ENCODE measurements at regions not wholly inside any gene's neighbourhood (a gene's known extent, or its start where the extent isn't known, plus 50 kb on each side); places are given as distances from the start of the nearest gene placed in this dataset.

DNA sequence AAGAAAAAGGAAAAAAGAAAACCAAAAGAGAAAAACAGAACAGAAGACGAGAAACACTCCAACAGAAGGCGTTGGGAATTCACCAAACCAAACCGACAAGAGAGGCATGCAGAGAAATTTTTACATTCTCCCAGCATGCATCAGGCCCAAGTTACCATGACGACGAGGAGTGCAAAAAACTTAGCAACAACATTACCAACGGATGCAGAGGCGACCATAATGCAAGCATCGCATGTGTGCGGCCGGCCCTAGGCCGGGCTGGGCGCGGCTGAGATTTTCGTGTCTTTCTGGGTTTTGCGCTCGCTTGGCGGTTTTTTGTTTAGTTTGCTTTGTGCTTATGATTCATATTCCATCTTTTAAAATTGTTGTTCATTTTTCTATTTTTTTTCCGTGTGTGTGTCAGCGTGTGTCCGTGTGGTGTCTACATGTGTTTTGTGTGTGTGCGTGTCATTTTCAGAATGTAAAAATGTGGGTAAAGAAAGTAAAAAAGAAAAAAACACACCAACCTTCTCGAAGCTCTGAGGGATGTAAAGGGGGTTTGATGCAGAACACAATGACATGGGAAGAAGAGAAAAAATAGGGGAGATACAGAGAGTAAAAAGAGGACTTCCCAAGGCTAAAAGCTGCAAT lies 84.9 kb downstream of the PTPRS start:
- FAIRE-seq (no peak), DNase-seq (ENCODE audit: low read depth, low spot score) (no peak)
- Histone ChIP-seq H3K9ac (ENCODE audit: control insufficient read depth, extremely low read depth, insufficient read depth, low read length) (no peak overlapping the region), H3K4me2 (ENCODE audit: control insufficient read depth, extremely low read depth, insufficient read depth, low read depth, low read length) (no peak overlapping the region), H4K20me1 (ENCODE audit: control insufficient read depth, extremely low read depth, insufficient read depth, low read length) (no peaks in the 10 kb centered on the region), H3K9me3 (ENCODE audit: control insufficient read depth, low read depth, low read length) (peaks cover 6% of the 10 kb centered on the region), H3K36me3 (ENCODE audit: control insufficient read depth in 2 of 2, extremely low read depth in 1 of 2, insufficient read depth in 2 of 2, low read length in 2 of 2) (peaks cover 0 to 1% of the 10 kb centered on the region in 2 experiments), H3K27me3 (ENCODE audit: control insufficient read depth, extremely low read depth, insufficient read depth, low read length) (no peaks in the 10 kb centered on the region), H2AFZ (ENCODE audit: control insufficient read depth, low read length) (no peak overlapping the region), H3K9me1 (ENCODE audit: control insufficient read depth, extremely low read depth, insufficient read depth, low read length) (no peaks in the 10 kb centered on the region), H3K4me1 (ENCODE audit: control insufficient read depth, extremely low read depth, insufficient read depth, low read length) (peaks cover 7% of the 10 kb centered on the region), H3K4me3 (ENCODE audit: control insufficient read depth in 2 of 3, extremely low read depth in 1 of 3, insufficient read depth in 2 of 3, low read depth in 1 of 3, low read length in 3 of 3) (no peak overlapping the region), H3K79me2 (ENCODE audit: control insufficient read depth, insufficient read depth, low read length) (no peaks in the 10 kb centered on the region), H3K27ac (ENCODE audit: control insufficient read depth, insufficient read depth, low read length) (no peak overlapping the region)
- dilution Hi-C loops (cut with MboI; ENCODE audit: extremely low pct_ligation_motif_present, low sequenced_read_pairs): no loop called here
- no peak for TF ChIP-seq EZH2 (IDR thresholded peaks at IDR 0.05; ENCODE audit: low read length)
- TF ChIP-seq CTCF (optimal IDR thresholded peaks at IDR 0.05 in 1 of 3, IDR thresholded peaks at IDR 0.05 in 1 of 3, conservative IDR thresholded peaks at IDR 0.05 in 1 of 3; ENCODE audit: extremely low read depth in 1 of 3, insufficient read depth in 2 of 3, low read length in 3 of 3): no peak

GRCh38 chr19:5254944-5255343 lies 85.7 kb downstream of the PTPRS start:
- no peaks in the 10 kb centered on the region for H3K27me3 ChIP-seq (ENCODE audit: control insufficient read depth, extremely low read depth, insufficient read depth, low read length)
- H3K36me3 ChIP-seq (ENCODE audit: control insufficient read depth in 2 of 2, extremely low read depth in 1 of 2, insufficient read depth in 2 of 2, low read length in 2 of 2): peaks cover 0 to 1% of the 10 kb centered on the region in 2 experiments
- no peak overlapping the region for H3K27ac ChIP-seq (ENCODE audit: control insufficient read depth, insufficient read depth, low read length)
- peaks cover 6% of the 10 kb centered on the region for H3K9me3 ChIP-seq (ENCODE audit: control insufficient read depth, low read depth, low read length)
- TF ChIP-seq CTCF (optimal IDR thresholded peaks at IDR 0.05 in 1 of 3, IDR thresholded peaks at IDR 0.05 in 1 of 3, conservative IDR thresholded peaks at IDR 0.05 in 1 of 3; ENCODE audit: extremely low read depth in 1 of 3, insufficient read depth in 2 of 3, low read length in 3 of 3): no peak
- TF ChIP-seq EZH2 (IDR thresholded peaks at IDR 0.05; ENCODE audit: low read length): no peak
- no peak overlapping the region for H3K4me3 ChIP-seq (ENCODE audit: control insufficient read depth in 2 of 3, extremely low read depth in 1 of 3, insufficient read depth in 2 of 3, low read depth in 1 of 3, low read length in 3 of 3)
- H3K4me1 ChIP-seq (ENCODE audit: control insufficient read depth, extremely low read depth, insufficient read depth, low read length): peaks cover 2% of the 10 kb centered on the region
- no peaks in the 10 kb centered on the region for H4K20me1 ChIP-seq (ENCODE audit: control insufficient read depth, extremely low read depth, insufficient read depth, low read length)
- dilution Hi-C loops (cut with MboI; ENCODE audit: extremely low pct_ligation_motif_present, low sequenced_read_pairs): no loop called here
- H3K9me1 ChIP-seq (ENCODE audit: control insufficient read depth, extremely low read depth, insufficient read depth, low read length): no peaks in the 10 kb centered on the region
- H3K79me2 ChIP-seq (ENCODE audit: control insufficient read depth, insufficient read depth, low read length): no peaks in the 10 kb centered on the region
- no peak overlapping the region for H3K9ac ChIP-seq (ENCODE audit: control insufficient read depth, extremely low read depth, insufficient read depth, low read length)
- DNase-seq (ENCODE audit: low read depth, low spot score) (no peak), FAIRE-seq (no peak)
- H2AFZ ChIP-seq (ENCODE audit: control insufficient read depth, low read length): no peak overlapping the region
- H3K4me2 ChIP-seq (ENCODE audit: control insufficient read depth, extremely low read depth, insufficient read depth, low read depth, low read length): no peak overlapping the region
